Gastrocnemius medialis (tissue), 4 donors: ENCODE measurements at regions not wholly inside any gene's neighbourhood (a gene's known extent, or its start where the extent isn't known, plus 50 kb on each side); places are given as distances from the start of the nearest gene placed in this dataset.

Experiments
- CTCF ChIP-seq, 5 experiments: fragments of 450-650 bp in 3 of 5; fragments of 200-600 bp in 2 of 5; sonication (generic) in 2 of 5; IDR thresholded peaks in 4 of 5; conservative IDR thresholded peaks in 1 of 5; 1 replicate in 4 of 5; 2 replicates in 1 of 5; pipeline ENCODE4 v1.5.1; 2016 to 2019; ENCODE audit warnings: antibody characterized with exemption in 5 of 5, mild to moderate bottlenecking in 3 of 5, moderate library complexity in 3 of 5
- POLR2A ChIP-seq, 2 donors: fragments of 450-650 bp; IDR thresholded peaks; one replicate each; pipeline ENCODE4 v1.6.1; 2017; ENCODE audit warnings: antibody characterized with exemption in 2 of 2, mild to moderate bottlenecking in 2 of 2, moderate library complexity in 2 of 2

- TF ChIP-seq CTCF (IDR thresholded peaks at IDR 0.05 in 4 of 5, conservative IDR thresholded peaks at IDR 0.05 in 1 of 5) (no peak), POLR2A (IDR thresholded peaks at IDR 0.05) (no peak)
These were observed 168.6 kb downstream of the KLF13 start for GRCh38 chr15:31495281-31495680.
